Esophagus squamous epithelium (tissue), 5 donors: ENCODE measurements at regions not wholly inside any gene's neighbourhood (a gene's known extent, or its start where the extent isn't known, plus 50 kb on each side); places are given as distances from the start of the nearest gene placed in this dataset.

Experiments used
- DNase-seq: peaks from one replicate; lab custom pipeline; 2025; lab: John Stamatoyannopoulos, UW
- H3K27ac ChIP-seq, 4 donors: fragments of 200-600 bp; sonication (generic); one replicate each; pipeline ENCODE4 v1.5.1; 2016 to 2019; ENCODE audit warnings: mild to moderate bottlenecking in 1 of 4
- H3K27me3 ChIP-seq, 4 donors: fragments of 200-600 bp; sonication (generic); 1 replicate in 3 of 4; 2 replicates in 1 of 4; pipeline versions ENCODE4 v1.5.1 to v1.6.0; 2017 to 2021; ENCODE audit warnings: antibody characterized with exemption in 1 of 4
- H3K36me3 ChIP-seq, 3 donors: fragments of 200-600 bp; sonication (generic); one replicate each; pipeline ENCODE4 v1.5.1; 2016 to 2019
- H3K4me1 ChIP-seq, 3 donors: fragments of 200-600 bp; sonication (generic); one replicate each; pipeline ENCODE4 v1.5.1; 2017 to 2019
- H3K4me3 ChIP-seq, 4 donors: fragments of 200-600 bp; sonication (generic); 1 replicate in 3 of 4; 2 replicates in 1 of 4; pipeline ENCODE4 v1.5.1; 2016 to 2019; ENCODE audit warnings: mild to moderate bottlenecking in 2 of 4, moderate library complexity in 1 of 4
- H3K9me3 ChIP-seq, 3 donors: fragments of 200-600 bp; sonication (generic); one replicate each; pipeline ENCODE4 v1.5.1; 2016 to 2019
- POLR2A ChIP-seq, 4 donors: fragments of 450-650 bp; IDR thresholded peaks; one replicate each; pipeline ENCODE4 v1.6.1; 2017; ENCODE audit warnings: antibody characterized with exemption in 4 of 4, mild to moderate bottlenecking in 4 of 4, moderate library complexity in 3 of 4
- WGBS, 2 donors: methylation state at CpG; one replicate each; pipeline ENCODE4 v1.1.5; 2018; 5-methylcytosine and 5-hydroxymethylcytosine counted together
- intact Hi-C: fragments of 100-400 bp; cut with DNase I; formaldehyde crosslinking; loops from one replicate; pipeline ENCODE4 v1.15.0; 2022
- TF ChIP-seq, protein P1 (sequence below), 6 experiments: fragments of 450-650 bp in 4 of 6; fragments of 200-600 bp in 2 of 6; sonication (generic) in 2 of 6; IDR thresholded peaks; one replicate each; pipeline ENCODE4 v1.5.1; 2016 to 2019; ENCODE audit warnings: antibody characterized with exemption in 6 of 6, mild to moderate bottlenecking in 4 of 6, moderate library complexity in 4 of 6
- donor health status: DM: yes; HTN: yes; CAD: no.

- no peak for TF ChIP-seq POLR2A (IDR thresholded peaks at IDR 0.05)
- TF ChIP-seq, protein P1, sequence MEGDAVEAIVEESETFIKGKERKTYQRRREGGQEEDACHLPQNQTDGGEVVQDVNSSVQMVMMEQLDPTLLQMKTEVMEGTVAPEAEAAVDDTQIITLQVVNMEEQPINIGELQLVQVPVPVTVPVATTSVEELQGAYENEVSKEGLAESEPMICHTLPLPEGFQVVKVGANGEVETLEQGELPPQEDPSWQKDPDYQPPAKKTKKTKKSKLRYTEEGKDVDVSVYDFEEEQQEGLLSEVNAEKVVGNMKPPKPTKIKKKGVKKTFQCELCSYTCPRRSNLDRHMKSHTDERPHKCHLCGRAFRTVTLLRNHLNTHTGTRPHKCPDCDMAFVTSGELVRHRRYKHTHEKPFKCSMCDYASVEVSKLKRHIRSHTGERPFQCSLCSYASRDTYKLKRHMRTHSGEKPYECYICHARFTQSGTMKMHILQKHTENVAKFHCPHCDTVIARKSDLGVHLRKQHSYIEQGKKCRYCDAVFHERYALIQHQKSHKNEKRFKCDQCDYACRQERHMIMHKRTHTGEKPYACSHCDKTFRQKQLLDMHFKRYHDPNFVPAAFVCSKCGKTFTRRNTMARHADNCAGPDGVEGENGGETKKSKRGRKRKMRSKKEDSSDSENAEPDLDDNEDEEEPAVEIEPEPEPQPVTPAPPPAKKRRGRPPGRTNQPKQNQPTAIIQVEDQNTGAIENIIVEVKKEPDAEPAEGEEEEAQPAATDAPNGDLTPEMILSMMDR (IDR thresholded peaks at IDR 0.05), result no peak
- Histone ChIP-seq H3K27ac (no peak overlapping the region), H3K27me3 (no peaks in the 10 kb centered on the region), H3K36me3 (no peaks in the 10 kb centered on the region), H3K9me3 (no peaks in the 10 kb centered on the region), H3K4me3 (no peak overlapping the region), H3K4me1 (no peaks in the 10 kb centered on the region)
- no peak for DNase-seq
- intact Hi-C loops, result no loop called here
- WGBS, 2 donors, result 55 to 56% methylated on average over 2 of the region's 2 CpGs
Measured at GRCh38 chr6:120489941-120490340, 844.3 kb downstream of the TBC1D32 start.

DNA sequence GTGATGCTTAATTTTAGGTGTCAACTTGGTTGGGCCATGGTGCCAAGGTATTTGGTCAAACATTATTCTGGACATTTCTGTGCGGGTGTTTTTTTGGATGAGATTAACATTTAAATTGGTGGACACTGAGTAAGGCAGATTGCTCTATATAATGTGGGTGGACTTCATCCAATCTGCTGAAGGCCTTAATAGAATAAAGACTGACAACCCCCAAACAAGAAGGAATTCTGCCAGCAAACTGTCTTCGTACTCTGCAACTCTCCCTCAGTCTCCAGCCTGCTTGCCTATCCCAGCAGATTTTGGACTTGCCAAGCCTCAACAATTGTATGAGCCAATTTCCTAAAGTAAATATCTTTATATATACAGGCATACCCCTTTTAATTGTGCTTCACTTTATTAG lies 850.1 kb downstream of the TBC1D32 start:
- DNase-seq, result no peak

DNA sequence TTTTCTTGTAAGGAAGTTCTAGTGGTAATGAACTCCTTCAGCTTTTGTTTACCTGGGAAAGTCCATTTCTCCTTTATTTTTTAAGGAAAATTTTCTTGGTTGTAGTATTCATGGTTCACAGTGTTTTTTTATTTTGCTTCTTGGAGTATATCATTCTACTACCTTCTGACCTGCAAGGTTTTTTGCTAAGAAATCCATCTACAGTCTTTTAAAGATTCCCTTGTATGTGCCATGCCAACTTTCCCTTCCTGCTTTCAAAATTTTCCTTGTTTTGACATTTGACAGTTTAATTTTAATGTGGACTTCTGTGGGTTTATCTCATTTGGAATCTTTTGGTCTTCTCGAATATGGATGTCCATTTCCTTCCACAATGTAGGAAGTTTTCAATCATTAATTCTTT lies 855.6 kb downstream of the TBC1D32 start:
- Histone ChIP-seq H3K27me3 (no peaks in the 10 kb centered on the region), H3K27ac (no peak overlapping the region), H3K9me3 (no peaks in the 10 kb centered on the region), H3K36me3 (no peaks in the 10 kb centered on the region), H3K4me1 (no peaks in the 10 kb centered on the region), H3K4me3 (no peak overlapping the region)
- 53 to 69% methylated on average over 1 of the region's 1 CpG for WGBS, 2 donors
- DNase-seq, result no peak
- intact Hi-C loops, result no loop called here
- TF ChIP-seq POLR2A (IDR thresholded peaks at IDR 0.05), result no peak
- TF ChIP-seq, protein P1 (IDR thresholded peaks at IDR 0.05), result no peak

More for the DNA sequence above, 850.1 kb downstream of the TBC1D32 start:
- Histone ChIP-seq H3K4me1 (no peaks in the 10 kb centered on the region), H3K27ac (no peak overlapping the region), H3K27me3 (no peaks in the 10 kb centered on the region), H3K9me3 (no peaks in the 10 kb centered on the region), H3K36me3 (no peaks in the 10 kb centered on the region), H3K4me3 (no peak overlapping the region)
- intact Hi-C loops, result no loop called here
- no peak for TF ChIP-seq POLR2A (IDR thresholded peaks at IDR 0.05)
- TF ChIP-seq, protein P1 (IDR thresholded peaks at IDR 0.05), result no peak
- 57 to 58% methylated on average over 2 of the region's 2 CpGs for WGBS, 2 donors

GRCh38 chr6:120473804-120474203 lies 860.5 kb downstream of the TBC1D32 start:
- Histone ChIP-seq H3K36me3 (no peaks in the 10 kb centered on the region), H3K4me3 (no peak overlapping the region), H3K27ac (no peak overlapping the region), H3K27me3 (no peaks in the 10 kb centered on the region), H3K4me1 (no peaks in the 10 kb centered on the region), H3K9me3 (no peaks in the 10 kb centered on the region)
- 35 to 38% methylated on average over 2 of the region's 2 CpGs for WGBS, 2 donors
- DNase-seq, result no peak
- intact Hi-C loops, result no loop called here
- TF ChIP-seq, protein P1 (IDR thresholded peaks at IDR 0.05), result no peak
- no peak for TF ChIP-seq POLR2A (IDR thresholded peaks at IDR 0.05)

DNA sequence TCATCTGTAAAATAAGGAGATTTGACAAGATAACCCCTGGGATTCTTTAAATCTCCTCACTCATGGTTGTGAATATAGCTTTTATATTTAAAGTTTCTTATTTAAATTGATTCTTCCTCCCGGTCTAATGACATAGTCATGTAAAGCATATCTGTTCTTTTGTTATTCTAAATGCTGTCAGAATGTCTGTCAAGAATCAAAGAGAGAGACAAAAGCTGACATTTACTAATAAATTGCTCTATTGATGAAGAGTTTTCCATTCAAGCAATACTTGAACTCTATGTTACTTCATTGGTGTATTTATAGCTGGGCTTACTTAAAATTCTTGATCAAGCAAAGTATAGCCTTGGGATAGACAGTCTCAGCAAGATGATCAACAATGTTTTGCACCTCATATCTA lies 865.8 kb downstream of the TBC1D32 start:
- Histone ChIP-seq H3K27me3 (no peaks in the 10 kb centered on the region), H3K9me3 (no peaks in the 10 kb centered on the region), H3K36me3 (no peaks in the 10 kb centered on the region), H3K27ac (no peak overlapping the region), H3K4me3 (no peak overlapping the region), H3K4me1 (no peaks in the 10 kb centered on the region)
- no peak for DNase-seq
- intact Hi-C loops, result no loop called here
- TF ChIP-seq, protein P1 (IDR thresholded peaks at IDR 0.05), result no peak
- no peak for TF ChIP-seq POLR2A (IDR thresholded peaks at IDR 0.05)
- 55 to 70% methylated on average over 1 of the region's 1 CpG for WGBS, 2 donors
